Lung (tissue), 11 donors: ENCODE measurements at regions not wholly inside any gene's neighbourhood (a gene's known extent, or its start where the extent isn't known, plus 50 kb on each side); places are given as distances from the start of the nearest gene placed in this dataset.

Source experiments
- ATAC-seq: fragments of 200-7000 bp; cut with Tn5 transposase; one replicate; pipeline ENCODE4 v1.9.1; 2020; ENCODE audit warnings: moderate number of reproducible peaks; ENCODE audit not compliant: insufficient read depth, low FRiP score
- DNase-seq, 3 donors: peaks; one replicate each; pipeline ENCODE4 v3.0.0-alpha.2; 2013 to 2017
- H3K27ac ChIP-seq, 2 donors: one replicate each; pipeline ENCODE4 v1.5.1; 2013; ENCODE audit warnings: mild to moderate bottlenecking in 2 of 2, moderate library complexity in 2 of 2, control low read depth in 1 of 2, inconsistent platforms in 1 of 2, low read depth in 1 of 2, low read length in 1 of 2
- H3K27me3 ChIP-seq, 3 donors: one replicate each; pipeline ENCODE4 v1.5.1; 2013; ENCODE audit warnings: low read length in 2 of 3; ENCODE audit not compliant: control insufficient read depth in 3 of 3, insufficient read depth in 3 of 3
- H3K36me3 ChIP-seq, 4 donors: one replicate each; pipeline ENCODE4 v1.5.1; 2013; ENCODE audit warnings: low read length in 4 of 4, mild to moderate bottlenecking in 1 of 4, moderate library complexity in 1 of 4; ENCODE audit not compliant: control insufficient read depth in 4 of 4, insufficient read depth in 4 of 4
- H3K4me1 ChIP-seq, 5 donors: one replicate each; pipeline ENCODE4 v1.5.1; 2013; ENCODE audit warnings: low read length in 5 of 5, mild to moderate bottlenecking in 2 of 5, moderate library complexity in 1 of 5; ENCODE audit not compliant: control insufficient read depth in 5 of 5, insufficient read depth in 5 of 5
- H3K4me3 ChIP-seq: one replicate; pipeline ENCODE4 v1.5.1; 2013; ENCODE audit warnings: mild to moderate bottlenecking, control low read depth, moderate library complexity
- H3K9ac ChIP-seq, 2 donors: one replicate each; pipeline ENCODE4 v1.5.1; 2013; ENCODE audit warnings: low read length in 2 of 2, control low read depth in 1 of 2; ENCODE audit not compliant: insufficient read depth in 1 of 2
- H3K9me3 ChIP-seq, 4 donors: one replicate each; pipeline ENCODE4 v1.5.1; 2013; ENCODE audit warnings: low read length in 3 of 4, mild to moderate bottlenecking in 1 of 4, moderate library complexity in 1 of 4; ENCODE audit not compliant: control insufficient read depth in 4 of 4, insufficient read depth in 3 of 4
- CTCF ChIP-seq: IDR thresholded peaks from 2 replicates; pipeline ENCODE4 v1.5.1; 2012; ENCODE audit warnings: mild to moderate bottlenecking; ENCODE audit errors: control extremely low read depth, extremely low read depth
- WGBS, 2 donors: extraction: QIAGEN DNeasy Blood & Tissue Kit; methylation state at CpG; one replicate each; pipeline ENCODE4 v1.1.7; 2013; 5-methylcytosine and 5-hydroxymethylcytosine counted together
- donor health status: control.
- donor health status: control.
- donor health status: Bipolar disorder and iron deficiency.
- donor health status: healthy.
- donor health status: DM: yes; HTN: yes; CAD: no.

GRCh38 chr6:147990159-147990558, 352.5 kb upstream of the SASH1 start:
- TF ChIP-seq CTCF = no peak
- Histone ChIP-seq H3K36me3 (no peaks in the 10 kb centered on the region), H3K27ac (no peak overlapping the region), H3K4me3 (no peak overlapping the region), H3K4me1 (peaks cover 0 to 28% (median 0%) of the 10 kb centered on the region in 5 donors), H3K9me3 (no peaks in the 10 kb centered on the region), H3K27me3 (no peaks in the 10 kb centered on the region), H3K9ac (no peak overlapping the region)
- no peak for ATAC-seq
- DNase-seq = no peak
- 80 to 100% methylated on average over 2 of the region's 2 CpGs for WGBS, 2 donors

GRCh38 chr6:147991961-147992360, 350.7 kb upstream of the SASH1 start:
- H3K27ac ChIP-seq = no peak overlapping the region
- WGBS, 2 donors = 84 to 89% methylated on average over 3 of the region's 3 CpGs
- H3K9me3 ChIP-seq = no peaks in the 10 kb centered on the region
- H3K27me3 ChIP-seq = no peaks in the 10 kb centered on the region
- no peak overlapping the region for H3K9ac ChIP-seq
- H3K4me3 ChIP-seq = no peak overlapping the region
- no peak for TF ChIP-seq CTCF
- peaks cover 0 to 11% (median 0%) of the 10 kb centered on the region in 5 donors for H3K4me1 ChIP-seq
- DNase-seq (no peak), ATAC-seq (no peak)
- no peaks in the 10 kb centered on the region for H3K36me3 ChIP-seq

GRCh38 chr6:147999001-147999540, 343.6 kb upstream of the SASH1 start:
- DNase-seq = no peak
- no peak overlapping the region for H3K4me3 ChIP-seq
- peaks cover 0 to 17% (median 0%) of the 10 kb centered on the region in 5 donors for H3K4me1 ChIP-seq
- no peaks in the 10 kb centered on the region for H3K27me3 ChIP-seq
- H3K36me3 ChIP-seq = no peaks in the 10 kb centered on the region
- no peaks in the 10 kb centered on the region for H3K9me3 ChIP-seq
- no peak for ATAC-seq
- no peak for TF ChIP-seq CTCF
- H3K9ac ChIP-seq = no peak overlapping the region
- no peak overlapping the region for H3K27ac ChIP-seq
